ENCODE measurements at regions not wholly inside any gene's neighbourhood (a gene's known extent, or its start where the extent isn't known, plus 50 kb on each side); places are given as distances from the start of the nearest gene placed in this dataset.

- TF ChIP-seq SUZ12 (IDR thresholded peaks at IDR 0.05; ENCODE audit: extremely low read depth, insufficient read depth, insufficient read length) (no peak), YY1 (IDR thresholded peaks at IDR 0.05; ENCODE audit: insufficient read depth, insufficient read length) (no peak)
Observed at GRCh38 chr10:78557433-78557925, 511.3 kb upstream of the ZMIZ1 start.
